HEK293T (cell line): ENCODE measurements at regions not wholly inside any gene's neighbourhood (a gene's known extent, or its start where the extent isn't known, plus 50 kb on each side); places are given as distances from the start of the nearest gene placed in this dataset.

Source experiments
- FOXM1 ChIP-seq: fragments of 450-650 bp; IDR thresholded peaks from 2 replicates; pipeline ENCODE4 v1.6.1; 2017; ENCODE audit warnings: mild to moderate bottlenecking, borderline replicate concordance
- L3MBTL2 ChIP-seq: fragments of 450-650 bp; conservative IDR thresholded peaks from 2 replicates; pipeline ENCODE4 v1.6.1; 2016; ENCODE audit warnings: mild to moderate bottlenecking
- SUZ12 ChIP-seq: fragments of 450-650 bp; IDR thresholded peaks from 2 replicates; pipeline ENCODE4 v1.6.1; 2016; ENCODE audit warnings: mild to moderate bottlenecking
- TARDBP ChIP-seq: fragments of 450-650 bp; IDR thresholded peaks from 2 replicates; pipeline ENCODE4 v1.6.1; 2016
- ZNF384 ChIP-seq: fragments of 450-650 bp; IDR thresholded peaks from 2 replicates; pipeline ENCODE4 v1.6.1; 2016

- TF ChIP-seq L3MBTL2 (no peak), ZNF384 (no peak), TARDBP (no peak), FOXM1 (no peak), SUZ12 (no peak)
Measured at GRCh38 chr3:73144276-73144675, 82.8 kb downstream of the EBLN2 start.
